HG03432 (cell line): ENCODE measurements at regions not wholly inside any gene's neighbourhood (a gene's known extent, or its start where the extent isn't known, plus 50 kb on each side); places are given as distances from the start of the nearest gene placed in this dataset.
"Not testable (repeated sequence)": the region's sequence is repeated elsewhere in the genome, so short reads cannot be mapped to it uniquely, and the experiment has no call there.

ENCODE experiments used
- ATAC-seq: cut with Tn5 transposase; IDR thresholded peaks from one replicate; pipeline ENCODE4 v1.9.1; 2021; ENCODE audit warnings: mild to moderate bottlenecking, moderate library complexity; ENCODE audit not compliant: unreplicated experiment

DNA sequence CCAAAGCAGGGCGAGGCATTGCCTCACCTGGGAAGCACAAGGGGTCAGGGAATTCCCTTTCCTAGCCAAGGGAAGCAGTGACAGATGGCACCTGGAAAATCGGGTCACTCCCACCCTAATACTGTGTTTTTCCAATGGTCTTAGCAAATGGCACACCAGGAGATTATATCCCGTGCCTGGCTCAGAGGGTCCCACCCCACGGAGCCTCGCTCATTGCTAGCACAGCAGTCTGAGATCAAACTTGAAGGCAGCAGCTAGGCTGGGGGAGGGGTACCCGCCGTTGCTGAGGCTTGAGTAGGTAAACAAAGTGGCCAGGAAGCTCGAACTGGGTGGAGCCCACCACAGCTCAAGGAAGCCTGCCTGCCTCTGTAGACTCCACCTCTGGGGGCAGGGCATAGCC, 664.6 kb downstream of the NUP35 start:
- not testable (repeated sequence) for ATAC-seq

- not testable (repeated sequence) for ATAC-seq
Measured at GRCh38 chr2:183792165-183792924, 668.1 kb downstream of the NUP35 start.

- ATAC-seq, result no peak
Measured at GRCh38 chr2:183798535-183798934, 674.3 kb downstream of the NUP35 start.

DNA sequence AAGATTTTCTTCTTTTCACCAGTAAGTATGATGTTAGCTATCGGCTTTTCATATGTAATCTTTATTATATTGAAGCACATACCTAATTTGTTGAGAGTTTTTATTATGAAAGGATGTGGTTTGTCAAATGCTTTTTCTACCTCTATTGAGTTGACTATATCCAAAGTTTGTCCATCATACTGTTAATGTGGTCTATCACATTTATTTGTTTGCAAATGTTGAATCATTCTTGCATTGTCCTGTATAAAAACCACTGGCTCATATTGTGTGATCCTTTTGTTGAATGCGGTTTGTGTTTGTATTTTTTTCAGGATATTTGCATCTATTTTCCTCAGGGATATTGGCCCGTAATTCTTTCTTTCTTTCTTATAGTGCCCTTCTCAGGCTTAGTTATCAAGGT, 675.5 kb downstream of the NUP35 start:
- no peak for ATAC-seq

GRCh38 chr2:183803596-183803995, 679.4 kb downstream of the NUP35 start:
- no peak for ATAC-seq

DNA sequence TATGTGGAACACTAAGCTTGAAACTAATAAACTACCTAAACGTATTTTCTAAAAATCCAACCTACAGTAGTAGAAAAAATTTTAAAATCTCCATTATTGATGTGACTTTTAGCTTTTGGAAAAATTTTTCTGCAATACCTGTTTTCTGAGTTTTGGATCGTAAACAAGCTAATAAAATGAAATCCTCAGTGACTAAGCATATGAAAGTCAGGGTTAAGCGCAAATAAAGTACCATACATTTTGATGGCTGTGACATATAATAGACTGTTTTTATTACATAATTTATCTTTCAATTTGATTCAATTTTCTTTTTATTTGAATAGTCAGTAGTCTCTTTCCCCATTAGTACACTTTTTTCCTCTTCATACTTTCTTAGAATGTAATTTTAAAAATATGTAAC, 683.6 kb downstream of the NUP35 start:
- no peak for ATAC-seq

DNA sequence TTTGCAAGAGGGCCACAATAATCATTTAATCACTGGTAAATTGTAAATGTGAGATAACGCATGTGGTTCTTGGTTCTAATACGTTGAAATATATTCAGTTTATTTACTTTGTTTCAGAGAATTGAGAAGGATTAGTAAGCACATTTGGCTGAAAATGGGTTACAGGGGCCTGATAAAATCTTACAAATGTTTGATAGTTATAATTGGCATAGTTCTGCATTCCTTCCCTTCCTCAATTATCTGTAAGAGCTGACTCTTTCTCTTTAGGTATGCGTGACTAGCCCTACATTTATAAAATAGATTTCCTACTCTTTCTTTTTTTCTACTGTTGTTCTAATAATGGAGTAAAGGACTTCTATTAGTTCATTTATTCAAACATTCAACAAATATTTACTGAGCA, 685.2 kb downstream of the NUP35 start:
- no peak for ATAC-seq

DNA sequence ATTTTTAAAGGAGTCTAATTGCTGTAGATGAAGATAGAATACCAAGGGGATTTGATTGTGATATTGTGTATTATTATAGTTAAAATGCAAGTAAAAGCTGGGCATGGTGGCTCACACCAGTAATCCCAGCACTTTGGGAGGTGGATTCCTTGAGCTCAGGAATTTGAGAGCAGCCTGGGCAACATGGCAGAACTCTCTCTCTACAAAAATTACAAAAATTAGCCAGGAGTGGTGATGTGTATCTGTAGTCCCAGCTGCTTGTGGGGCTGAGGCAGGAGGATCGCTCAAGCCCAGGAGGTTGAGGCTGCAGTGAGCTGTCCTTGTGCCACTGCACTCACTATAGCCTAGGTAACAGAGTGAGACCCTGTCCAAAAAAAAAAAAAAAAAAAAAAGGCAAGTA, 687.0 kb downstream of the NUP35 start:
- ATAC-seq, result no peak

- ATAC-seq, result no peak
Measured at GRCh38 chr2:183812091-183812490, 687.8 kb downstream of the NUP35 start.

- ATAC-seq, result no peak
Measured at GRCh38 chr2:183825710-183826109, 701.5 kb downstream of the NUP35 start.

DNA sequence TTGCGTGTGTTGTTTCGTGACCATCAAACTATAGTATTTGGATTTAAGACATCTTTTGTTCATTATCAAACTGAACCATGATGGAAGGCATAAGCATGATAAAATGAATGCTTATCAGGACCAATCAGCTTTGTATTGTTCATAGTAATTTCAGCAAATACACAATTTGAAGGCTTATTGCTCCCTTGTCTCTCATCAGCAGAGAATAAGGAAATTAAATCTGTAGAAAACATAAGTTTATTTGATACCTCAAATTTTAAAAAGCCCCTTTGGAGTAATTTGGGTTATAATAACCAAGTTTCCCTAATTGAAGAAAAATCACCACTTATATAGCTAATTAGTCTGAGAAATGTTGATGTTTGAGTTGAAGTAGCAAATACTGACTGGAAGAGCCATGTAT, 705.7 kb downstream of the NUP35 start:
- no peak for ATAC-seq

DNA sequence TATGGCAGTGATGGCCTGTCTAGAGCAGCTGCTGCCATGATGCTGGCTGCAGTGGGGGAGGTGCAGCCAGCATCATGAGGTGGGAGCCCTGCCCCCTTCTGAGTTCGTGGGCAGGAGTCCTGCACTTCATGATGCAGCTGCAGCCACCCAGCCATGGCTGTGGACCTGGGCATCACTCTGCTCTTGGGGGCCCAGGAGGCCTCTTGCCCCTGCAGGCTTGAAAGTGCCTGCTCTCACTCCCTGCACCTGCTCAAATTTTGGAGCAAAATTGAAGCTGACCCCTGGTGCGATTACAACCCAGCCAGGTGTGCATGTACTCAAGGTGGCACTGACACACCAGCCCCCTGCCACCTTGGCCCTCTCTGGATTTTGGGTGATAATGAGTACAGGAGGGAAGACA, 712.9 kb downstream of the NUP35 start:
- no peak for ATAC-seq

- no peak for ATAC-seq
Measured at GRCh38 chr2:183838295-183838694, 714.1 kb downstream of the NUP35 start.

DNA sequence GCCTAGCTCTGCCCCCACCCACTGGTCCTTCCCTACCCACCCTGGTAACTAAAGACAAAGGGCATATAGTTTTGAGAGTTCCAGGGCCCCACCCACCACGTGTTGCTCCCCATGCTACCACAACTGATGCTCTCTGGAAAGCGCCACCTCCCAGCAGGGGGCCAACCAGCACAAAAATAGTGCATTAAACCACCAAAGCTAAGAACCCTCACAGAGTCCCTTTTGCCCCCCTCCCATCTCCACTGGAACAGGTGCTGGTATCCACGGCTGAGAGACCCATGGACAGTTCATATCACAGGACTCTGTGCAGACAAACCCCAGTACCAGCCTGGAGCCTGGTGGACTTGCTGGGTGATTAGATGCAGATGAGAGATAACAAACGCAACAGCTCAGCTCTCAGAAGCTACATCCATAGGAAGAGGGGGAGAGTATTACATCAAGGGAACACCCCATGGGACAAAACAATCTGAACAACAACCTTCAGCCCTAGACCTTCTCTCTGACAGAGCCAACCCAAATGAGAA, 715.9 kb downstream of the NUP35 start:
- ATAC-seq, result no peak

DNA sequence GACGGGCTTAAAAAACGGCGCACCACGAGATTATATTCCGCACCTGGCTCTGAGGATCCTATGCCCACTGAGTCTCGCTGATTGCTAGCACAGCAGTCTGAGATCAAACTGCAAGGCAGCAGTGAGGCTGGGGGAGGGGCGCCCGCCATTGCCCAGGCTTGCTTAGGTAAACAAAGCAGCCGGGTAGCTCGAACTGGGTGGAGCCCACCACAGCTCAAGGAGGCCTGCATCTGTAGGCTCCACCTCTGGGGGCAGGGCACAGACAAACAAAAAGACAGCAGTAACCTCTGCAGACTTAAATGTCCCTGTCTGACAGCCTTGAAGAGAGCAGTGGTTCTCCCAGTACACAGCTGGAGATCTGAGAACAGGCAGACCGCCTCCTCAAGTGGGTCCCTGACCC, 725.6 kb downstream of the NUP35 start:
- ATAC-seq, result not testable (repeated sequence)

GRCh38 chr2:183859129-183859528, 734.9 kb downstream of the NUP35 start:
- no peak for ATAC-seq

DNA sequence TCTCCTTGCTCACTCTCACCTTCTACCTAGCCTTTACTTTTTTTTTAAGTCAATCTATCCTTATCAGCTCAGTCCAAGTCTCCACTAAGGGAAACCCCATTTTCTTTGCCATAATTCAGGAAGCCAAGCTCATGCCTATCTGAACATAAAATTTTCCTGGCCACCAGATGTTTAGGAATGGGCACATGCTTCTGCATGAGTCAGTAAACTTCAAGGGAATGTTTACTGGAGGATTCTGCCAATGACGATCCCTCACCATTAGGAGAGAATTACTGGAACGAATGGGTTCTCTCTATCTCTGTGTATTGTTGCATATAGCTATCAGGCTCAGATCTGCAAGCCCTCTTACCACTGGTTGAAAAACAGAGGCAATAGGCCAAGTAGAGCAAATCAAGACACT, 731.7 kb upstream of the ZNF804A start:
- ATAC-seq, result no peak

GRCh38 chr2:183867206-183867605, 731.1 kb upstream of the ZNF804A start:
- no peak for ATAC-seq

- peak; percentile 42 for ATAC-seq
Measured at GRCh38 chr2:183868153-183868552, 730.2 kb upstream of the ZNF804A start.

GRCh38 chr2:183868707-183869106, 729.6 kb upstream of the ZNF804A start:
- ATAC-seq, result peak; percentile 79

DNA sequence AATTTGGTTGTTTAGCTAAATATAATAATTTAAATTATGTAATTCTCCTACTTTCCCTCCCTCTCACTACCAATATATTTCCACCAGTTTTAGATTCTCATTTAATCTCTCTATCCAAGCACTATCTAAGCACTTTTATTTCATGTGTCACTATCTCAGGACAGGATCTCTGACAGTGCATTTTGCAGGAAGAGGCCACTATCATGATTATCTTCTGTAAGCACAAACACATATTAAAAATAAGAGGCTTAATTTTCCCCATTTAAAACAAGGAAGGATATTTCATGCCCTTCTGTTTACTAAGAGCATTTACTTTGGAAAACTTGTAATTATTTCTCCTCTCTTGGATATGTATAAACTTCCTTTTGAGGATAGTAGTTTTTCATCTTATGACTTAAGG, 726.2 kb upstream of the ZNF804A start:
- no peak for ATAC-seq

DNA sequence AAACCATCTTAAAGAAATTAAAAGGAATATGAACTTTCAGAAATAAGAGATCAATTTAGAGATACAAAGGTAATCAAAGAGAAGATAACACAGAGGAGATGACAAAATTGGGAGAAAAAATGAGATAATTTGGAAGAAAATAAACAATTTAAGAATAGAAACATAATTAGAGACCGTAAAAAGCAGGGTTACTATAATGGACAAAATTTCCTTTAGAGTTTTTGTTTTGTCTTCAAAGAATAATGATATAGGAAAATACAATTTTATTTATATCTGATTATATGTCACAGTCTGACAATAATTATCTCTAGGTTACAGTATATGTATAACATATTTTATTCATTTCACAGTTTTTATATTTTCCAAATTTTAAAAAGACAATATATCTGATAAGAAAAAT, 716.4 kb upstream of the ZNF804A start:
- ATAC-seq, result no peak
